Large intestine (tissue), 3 donors: ENCODE measurements at regions not wholly inside any gene's neighbourhood (a gene's known extent, or its start where the extent isn't known, plus 50 kb on each side); places are given as distances from the start of the nearest gene placed in this dataset.
"Not testable (repeated sequence)": the region's sequence is repeated elsewhere in the genome, so short reads cannot be mapped to it uniquely, and the experiment has no call there.

ENCODE experiments used
- DNase-seq, 2 donors: peaks; one replicate each; pipeline versions ENCODE4 v3.0.0 to v3.0.0-alpha.2; 2013
- H3K27ac ChIP-seq: one replicate; pipeline ENCODE4 v1.5.1; 2013; ENCODE audit warnings: low read length
- H3K27me3 ChIP-seq: 2 replicates; pipeline ENCODE4 v1.6.1; 2013; ENCODE audit warnings: low read length; ENCODE audit not compliant: control insufficient read depth, insufficient read depth
- H3K36me3 ChIP-seq: 2 replicates; pipeline ENCODE4 v1.6.1; 2013; ENCODE audit warnings: low read length; ENCODE audit not compliant: control insufficient read depth, insufficient read depth
- H3K4me1 ChIP-seq: one replicate; pipeline ENCODE4 v1.6.1; 2013; ENCODE audit warnings: low read length; ENCODE audit not compliant: control insufficient read depth, insufficient read depth
- H3K4me3 ChIP-seq: one replicate; pipeline ENCODE4 v1.5.1; 2013; ENCODE audit warnings: low read length
- H3K9me3 ChIP-seq: one replicate; pipeline ENCODE4 v1.6.1; 2013; ENCODE audit warnings: mild to moderate bottlenecking, low read depth, low read length, moderate library complexity; ENCODE audit not compliant: control insufficient read depth
- WGBS: methylation state at CpG from one replicate; pipeline ENCODE4 v1.1.5; 2013; ENCODE audit warnings: low lambda C conversion rate; ENCODE audit not compliant: insufficient coverage; 5-methylcytosine and 5-hydroxymethylcytosine counted together

- no peak overlapping the region for H3K4me3 ChIP-seq
- no peak overlapping the region for H3K27ac ChIP-seq
- no peaks in the 10 kb centered on the region for H3K9me3 ChIP-seq
- H3K27me3 ChIP-seq: no peaks in the 10 kb centered on the region
- DNase-seq: no peak
- H3K36me3 ChIP-seq: no peaks in the 10 kb centered on the region
- no peaks in the 10 kb centered on the region for H3K4me1 ChIP-seq
Observed at GRCh38 chr6:77089776-77090175, 373.5 kb downstream of the HTR1B start.

GRCh38 chr6:77087794-77088318 is 375.4 kb downstream of the HTR1B start:
- not testable (repeated sequence) for H3K36me3 ChIP-seq, H3K4me1 ChIP-seq, H3K27ac ChIP-seq, H3K9me3 ChIP-seq, DNase-seq, H3K4me3 ChIP-seq, H3K27me3 ChIP-seq
- WGBS: no CpG with 5 or more reads among the region's 19 CpGs

- DNase-seq: no peak
- Histone ChIP-seq H3K36me3 (no peaks in the 10 kb centered on the region), H3K27me3 (no peaks in the 10 kb centered on the region), H3K4me1 (no peaks in the 10 kb centered on the region), H3K9me3 (no peaks in the 10 kb centered on the region), H3K4me3 (no peak overlapping the region), H3K27ac (no peak overlapping the region)
- WGBS: 93% methylated on average over 3 of the region's 7 CpGs
Observed at GRCh38 chr6:77074037-77074713, 389.1 kb downstream of the HTR1B start.

- Histone ChIP-seq H3K4me1 (no peaks in the 10 kb centered on the region), H3K36me3 (no peaks in the 10 kb centered on the region), H3K27me3 (no peaks in the 10 kb centered on the region), H3K27ac (no peak overlapping the region), H3K4me3 (no peak overlapping the region), H3K9me3 (no peaks in the 10 kb centered on the region)
- no CpG with 5 or more reads among the region's 1 CpG for WGBS
- DNase-seq: no peak
Observed at GRCh38 chr6:77073410-77073760, 389.9 kb downstream of the HTR1B start.

- 75% methylated on average over 2 of the region's 4 CpGs for WGBS
Observed at GRCh38 chr6:77072694-77073409, 390.4 kb downstream of the HTR1B start.

DNA sequence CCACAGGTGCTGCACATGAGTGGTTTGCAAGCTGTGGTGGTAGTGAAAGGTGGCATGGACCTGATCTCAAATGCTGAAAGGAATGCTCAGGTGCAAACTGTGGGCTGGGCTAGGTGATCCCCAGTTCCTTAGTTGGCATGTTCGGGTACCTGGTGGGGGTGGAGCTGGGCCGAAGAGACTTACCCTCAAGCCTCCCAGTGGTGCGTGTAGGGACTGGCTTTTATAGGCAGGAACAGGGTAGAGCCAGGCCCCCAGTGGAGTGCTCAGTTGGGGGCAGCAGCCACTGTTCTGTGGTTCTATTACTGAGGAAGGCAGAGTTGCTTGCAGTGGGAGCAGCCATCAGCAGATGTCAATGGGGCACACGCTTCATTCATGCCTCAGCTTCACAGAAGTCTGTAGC is 399.8 kb downstream of the HTR1B start:
- DNase-seq: no peak
- no peak overlapping the region for H3K4me3 ChIP-seq
- H3K9me3 ChIP-seq: peaks cover 3% of the 10 kb centered on the region
- no peaks in the 10 kb centered on the region for H3K36me3 ChIP-seq
- H3K27me3 ChIP-seq: no peaks in the 10 kb centered on the region
- H3K4me1 ChIP-seq: no peaks in the 10 kb centered on the region
- no CpG with 5 or more reads among the region's 4 CpGs for WGBS
- no peak overlapping the region for H3K27ac ChIP-seq

More at GRCh38 chr6:77072694-77073409, 390.4 kb downstream of the HTR1B start:
- H3K27me3 ChIP-seq: no peaks in the 10 kb centered on the region
- H3K9me3 ChIP-seq: no peaks in the 10 kb centered on the region
- no peak for DNase-seq
- H3K4me1 ChIP-seq: no peaks in the 10 kb centered on the region
- H3K36me3 ChIP-seq: no peaks in the 10 kb centered on the region
- no peak overlapping the region for H3K4me3 ChIP-seq
- H3K27ac ChIP-seq: no peak overlapping the region

GRCh38 chr6:77055711-77056110 is 407.6 kb downstream of the HTR1B start:
- Histone ChIP-seq H3K27me3 (no peaks in the 10 kb centered on the region), H3K36me3 (no peaks in the 10 kb centered on the region), H3K27ac (no peak overlapping the region), H3K9me3 (no peaks in the 10 kb centered on the region), H3K4me1 (no peaks in the 10 kb centered on the region), H3K4me3 (no peak overlapping the region)
- no peak for DNase-seq
- no CpG with 5 or more reads among the region's 4 CpGs for WGBS

DNA sequence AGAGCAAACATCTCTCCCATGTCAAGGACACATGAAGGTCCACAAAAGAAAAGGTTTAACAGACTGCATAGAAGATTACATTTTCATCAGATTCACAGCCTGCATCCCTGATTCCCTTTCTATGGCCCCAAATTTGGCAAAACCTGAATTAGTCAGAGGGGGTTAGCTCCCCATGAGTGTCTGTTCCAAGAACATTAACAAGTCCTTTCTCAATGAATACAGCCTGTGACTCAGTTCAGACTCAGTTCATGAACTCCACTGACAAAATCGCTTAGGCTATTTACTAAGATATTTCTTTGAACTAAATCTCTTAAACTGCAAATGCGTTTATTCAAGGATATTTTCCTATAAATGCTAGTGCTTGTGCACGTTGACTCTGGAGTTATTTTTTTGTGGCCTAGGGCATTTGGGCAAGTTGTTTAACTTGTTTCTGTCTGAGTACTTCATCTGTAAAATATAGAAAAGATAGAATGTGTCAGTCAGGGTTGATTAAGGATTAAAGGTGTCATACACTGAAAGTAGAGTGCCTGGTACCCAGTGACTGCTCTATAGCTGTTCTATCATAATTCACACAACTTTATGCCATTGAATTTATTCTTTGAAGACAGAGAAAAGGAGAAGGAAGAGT is 422.6 kb downstream of the HTR1B start:
- DNase-seq: no peak
- Histone ChIP-seq H3K27ac (no peak overlapping the region), H3K27me3 (no peaks in the 10 kb centered on the region), H3K4me1 (no peaks in the 10 kb centered on the region), H3K9me3 (no peaks in the 10 kb centered on the region), H3K4me3 (no peak overlapping the region), H3K36me3 (no peaks in the 10 kb centered on the region)
- WGBS: 40% methylated on average over 1 of the region's 3 CpGs

- Histone ChIP-seq H3K9me3 (no peaks in the 10 kb centered on the region), H3K27me3 (no peaks in the 10 kb centered on the region), H3K27ac (no peak overlapping the region), H3K4me3 (no peak overlapping the region), H3K36me3 (no peaks in the 10 kb centered on the region), H3K4me1 (no peaks in the 10 kb centered on the region)
- DNase-seq: no peak
- WGBS: no CpG with 5 or more reads among the region's 3 CpGs
Observed at GRCh38 chr6:77038807-77039206, 424.5 kb downstream of the HTR1B start.

GRCh38 chr6:77037439-77037838 is 425.9 kb downstream of the HTR1B start:
- DNase-seq: no peak
- H3K27me3 ChIP-seq: no peaks in the 10 kb centered on the region
- no peak overlapping the region for H3K27ac ChIP-seq
- H3K4me1 ChIP-seq: no peaks in the 10 kb centered on the region
- H3K9me3 ChIP-seq: no peaks in the 10 kb centered on the region
- no peak overlapping the region for H3K4me3 ChIP-seq
- H3K36me3 ChIP-seq: no peaks in the 10 kb centered on the region
- no CpG with 5 or more reads among the region's 1 CpG for WGBS
